HG03342 (cell line): ENCODE measurements at regions not wholly inside any gene's neighbourhood (a gene's known extent, or its start where the extent isn't known, plus 50 kb on each side); places are given as distances from the start of the nearest gene placed in this dataset.
A peak's percentile ranks its signal among the peaks of the same experiment; 100 is the strongest.
"Not testable (repeated sequence)": the region's sequence is repeated elsewhere in the genome, so short reads cannot be mapped to it uniquely, and the experiment has no call there.

ENCODE experiments used
- ATAC-seq: cut with Tn5 transposase; IDR thresholded peaks from one replicate; pipeline ENCODE4 v1.9.1; 2021; ENCODE audit warnings: mild to moderate bottlenecking, moderate library complexity; ENCODE audit not compliant: unreplicated experiment

DNA sequence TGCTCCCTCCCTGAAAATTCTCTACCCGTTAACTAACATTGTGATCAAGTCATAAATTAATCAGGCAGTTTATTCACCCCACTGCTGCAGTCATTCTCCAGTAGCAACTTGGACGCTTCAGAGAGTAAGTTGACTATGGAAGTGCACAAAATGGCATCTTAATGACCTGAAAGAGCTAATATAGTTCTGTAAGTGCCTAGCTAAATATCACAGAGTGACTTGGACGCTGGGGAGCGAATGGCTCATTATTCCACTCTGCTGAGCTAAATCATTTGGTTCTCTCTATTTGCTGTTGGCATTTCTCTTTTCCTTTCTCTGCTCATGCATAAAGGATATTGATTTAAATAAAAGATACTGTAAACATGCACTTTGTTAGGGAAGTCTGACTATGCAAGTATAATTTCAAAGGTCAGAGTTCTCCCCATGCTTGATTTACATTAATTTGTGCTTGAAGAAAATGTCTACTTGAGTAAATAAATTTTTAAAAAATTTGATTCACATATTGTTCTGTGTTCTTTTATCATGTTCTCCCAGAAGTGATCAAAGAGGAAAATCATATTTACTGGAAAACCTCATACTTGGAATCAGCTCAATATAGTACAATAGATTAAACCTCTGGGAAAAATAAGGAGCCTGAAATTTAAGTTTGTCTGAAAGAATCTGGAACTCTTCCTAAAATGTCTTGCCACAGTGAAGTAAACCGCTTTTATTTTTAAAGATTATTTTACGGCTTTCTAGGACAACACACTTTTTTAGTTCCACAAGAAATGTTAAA is 169.5 kb upstream of the HAPLN1 start:
- ATAC-seq = no peak

DNA sequence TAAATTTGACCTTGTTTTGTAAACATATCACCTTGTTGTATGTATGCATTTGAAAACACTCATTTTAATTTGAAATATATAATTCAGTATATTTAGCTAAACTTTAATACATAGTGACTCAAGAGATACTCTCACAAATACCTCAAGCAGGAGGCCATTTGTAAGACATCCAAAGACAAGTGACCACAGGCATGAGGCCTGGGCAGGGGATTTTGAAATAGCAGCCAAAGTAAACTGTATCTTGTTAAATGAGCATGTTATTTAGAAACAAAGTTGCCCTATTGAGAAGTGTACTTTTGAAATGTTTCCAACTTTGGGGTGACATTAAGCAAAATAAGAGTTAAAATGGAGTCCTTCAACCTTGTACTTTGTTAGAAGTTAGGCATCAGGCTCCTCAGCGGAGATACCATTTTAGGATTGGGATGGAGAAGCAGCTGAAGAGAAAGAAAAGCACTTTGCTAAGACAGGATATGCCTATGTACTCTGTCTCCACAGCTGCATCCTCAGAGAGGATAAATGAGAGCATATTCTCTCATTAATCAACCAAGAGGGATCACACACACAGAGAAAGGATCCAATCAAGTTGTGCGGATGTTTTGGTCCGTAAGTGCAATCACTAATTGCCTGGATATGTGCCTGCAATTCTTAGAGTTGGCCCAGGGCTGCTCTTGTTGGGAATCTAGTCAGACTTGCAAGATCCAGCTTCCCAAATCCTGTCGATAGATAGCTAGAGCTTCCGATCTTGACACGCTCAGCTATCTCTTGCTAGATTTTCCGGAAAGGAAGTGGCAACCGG is 157.5 kb upstream of the HAPLN1 start:
- ATAC-seq = no peak

DNA sequence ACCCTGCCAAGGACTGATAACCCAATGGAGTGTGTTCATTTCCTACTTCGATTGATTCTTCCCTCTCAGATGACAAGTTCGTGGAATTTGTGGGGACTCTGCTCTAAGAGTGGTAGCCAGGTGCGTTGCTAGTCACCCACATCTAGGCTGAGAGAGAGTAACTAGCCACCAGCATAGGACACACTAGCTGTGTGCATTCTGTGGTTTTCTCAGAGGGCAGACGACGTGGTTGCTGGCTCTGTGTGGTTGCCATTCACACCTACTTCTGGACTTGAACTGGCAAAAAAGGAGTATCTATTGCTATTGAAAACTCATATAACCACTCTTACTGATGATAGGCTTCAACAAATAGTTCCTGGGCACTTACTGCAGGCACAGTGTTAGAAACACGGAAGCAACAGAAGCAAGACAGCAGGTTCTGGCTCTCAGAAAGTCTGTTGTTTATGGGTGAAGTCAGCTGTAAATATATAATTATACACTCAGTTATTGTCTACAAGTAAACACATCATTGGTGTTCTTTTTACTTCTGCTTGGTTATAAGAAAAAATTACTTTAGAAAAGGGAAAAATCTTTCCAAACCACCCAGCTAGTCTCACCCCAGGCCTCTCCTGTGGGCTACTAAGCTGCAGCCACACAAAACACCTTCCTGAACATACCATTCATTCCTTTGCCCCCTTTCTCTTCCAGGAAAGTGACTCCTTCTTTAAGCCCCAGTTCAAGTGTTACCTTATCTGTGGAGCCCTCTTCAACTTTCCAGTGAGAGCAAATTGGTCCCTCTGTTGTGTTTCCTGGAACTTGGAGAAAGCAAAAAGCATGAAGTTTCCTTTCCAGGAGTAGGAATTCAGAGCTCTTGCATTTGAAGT is 151.1 kb upstream of the HAPLN1 start:
- no peak for ATAC-seq

DNA sequence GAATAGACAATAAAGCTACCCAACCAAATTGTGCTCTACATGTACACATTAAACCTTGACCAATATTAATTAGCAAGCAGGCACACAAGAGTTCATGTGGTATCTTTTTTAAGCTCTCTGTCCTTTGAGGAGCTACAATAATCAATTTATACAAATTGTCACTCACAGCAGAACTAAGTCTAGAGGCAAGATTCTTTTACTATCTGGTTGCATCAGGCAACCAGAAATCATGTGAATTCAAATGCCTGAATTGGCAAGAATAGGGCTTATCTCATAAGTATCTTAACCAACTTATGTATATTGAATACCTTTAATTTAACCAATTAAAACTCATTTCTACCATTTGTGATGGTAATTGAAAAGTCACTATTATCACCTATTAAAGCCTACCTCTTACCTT is 145.5 kb upstream of the HAPLN1 start:
- no peak for ATAC-seq

DNA sequence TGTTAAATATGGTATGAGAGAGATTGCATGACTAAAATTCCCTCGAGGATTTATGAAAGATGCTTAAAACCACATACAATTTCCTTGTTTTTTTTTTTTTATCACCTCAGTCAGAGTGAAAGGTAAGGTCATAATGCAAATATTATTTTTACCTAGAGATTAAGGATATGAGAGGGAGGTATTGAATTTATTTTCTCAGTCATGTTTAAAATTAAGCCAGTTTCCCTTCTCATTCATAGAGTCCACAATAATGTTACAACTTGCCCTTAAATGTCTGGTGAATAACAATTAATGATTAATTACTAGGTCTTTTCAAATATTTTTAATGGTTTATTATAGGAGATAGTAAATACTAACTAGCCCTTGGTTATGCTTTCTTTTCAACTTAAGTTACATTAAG is 144.9 kb upstream of the HAPLN1 start:
- no peak for ATAC-seq

DNA sequence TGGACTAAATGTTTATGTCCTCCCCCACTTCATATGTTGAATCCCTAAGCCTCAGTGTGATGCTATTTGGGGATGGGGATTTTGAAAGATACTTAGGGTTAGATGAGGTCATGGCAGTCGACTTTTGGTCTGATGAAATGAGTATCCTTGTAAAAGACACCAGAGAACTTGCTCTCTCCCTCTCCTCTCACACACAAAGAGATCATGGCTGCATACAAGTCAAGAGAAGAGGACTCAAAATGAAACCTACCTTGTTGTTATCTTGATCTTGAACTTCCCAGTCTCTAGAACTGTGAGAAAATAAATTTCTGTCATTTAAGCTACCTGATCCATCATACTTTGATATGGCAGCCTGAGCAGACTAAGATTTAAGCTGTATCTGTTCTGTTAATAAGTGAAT is 144.0 kb upstream of the HAPLN1 start:
- ATAC-seq = no peak

DNA sequence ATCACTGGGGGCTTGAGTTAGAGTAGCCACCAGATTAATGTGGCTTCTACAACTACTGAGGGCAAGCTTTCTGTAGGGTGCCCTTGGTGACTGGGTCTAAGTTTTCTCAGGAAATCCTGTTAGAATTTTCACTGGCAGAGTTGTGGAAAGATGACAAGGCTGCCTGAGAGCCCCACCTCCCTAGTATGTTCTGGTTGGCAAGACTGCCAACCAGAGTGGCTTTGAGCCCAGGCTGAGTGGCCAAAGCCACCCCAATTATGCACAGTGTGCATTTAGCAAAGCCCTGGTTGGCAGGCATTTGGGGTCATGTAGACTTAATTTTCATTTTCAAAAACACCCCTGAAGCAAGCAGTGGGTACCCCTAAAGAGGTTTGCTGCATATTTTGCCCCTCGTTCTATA is 136.7 kb upstream of the HAPLN1 start:
- no peak for ATAC-seq

DNA sequence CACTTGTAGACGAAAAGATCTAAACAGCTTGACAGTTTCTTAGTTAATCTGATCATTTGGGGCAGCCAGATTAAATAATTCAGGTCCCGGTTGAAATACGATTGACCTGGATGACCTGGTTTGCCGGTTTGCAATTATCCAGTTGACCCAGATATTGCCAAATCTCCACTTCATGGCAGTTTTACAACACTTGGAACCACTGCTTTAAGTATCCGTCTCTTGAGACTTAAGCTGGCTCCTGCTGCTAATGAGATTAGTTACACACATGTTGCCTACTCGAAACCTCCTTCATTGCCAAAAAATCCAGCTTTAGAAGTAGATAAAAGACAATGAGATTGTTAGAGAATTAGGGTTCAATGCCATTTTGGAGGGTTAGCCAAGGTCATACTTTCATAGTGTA is 136.2 kb upstream of the HAPLN1 start:
- ATAC-seq = no peak

DNA sequence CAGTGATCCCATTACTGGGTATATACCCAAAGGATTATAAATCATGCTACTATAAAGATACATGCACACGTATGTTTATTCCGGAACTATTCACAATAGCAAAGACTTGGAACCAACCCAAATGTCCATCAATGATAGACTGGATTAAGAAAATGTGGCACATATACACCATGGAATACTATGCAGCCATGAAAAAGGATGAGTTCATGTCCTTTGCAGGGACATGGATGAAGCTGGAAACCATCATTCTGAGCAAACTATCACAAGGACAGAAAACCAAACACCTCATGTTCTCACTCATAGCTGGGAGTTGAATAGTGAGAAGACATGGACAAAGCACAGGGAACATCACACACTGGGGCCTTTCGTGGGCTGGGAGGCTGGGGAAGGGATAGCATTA is 129.8 kb upstream of the HAPLN1 start:
- not testable (repeated sequence) for ATAC-seq

DNA sequence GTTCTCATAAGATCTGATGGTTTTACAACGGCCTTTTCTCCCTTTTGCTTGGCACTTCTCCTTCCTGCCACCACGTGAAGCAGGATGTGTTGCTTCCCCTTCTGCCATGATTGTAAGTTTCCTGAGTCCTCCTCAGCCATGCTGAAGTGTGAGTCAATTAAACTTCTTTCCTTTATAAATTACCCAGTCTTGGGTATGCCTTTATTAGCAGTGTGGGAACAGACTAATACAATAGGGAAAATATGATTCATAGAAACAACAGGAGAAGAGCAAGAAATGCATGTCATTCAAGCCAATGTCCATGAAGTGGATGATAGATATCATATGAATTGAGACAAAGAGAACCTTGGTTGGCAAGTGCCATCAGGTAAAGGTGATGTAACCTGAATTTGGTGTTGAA is 128.3 kb upstream of the HAPLN1 start:
- ATAC-seq = no peak

DNA sequence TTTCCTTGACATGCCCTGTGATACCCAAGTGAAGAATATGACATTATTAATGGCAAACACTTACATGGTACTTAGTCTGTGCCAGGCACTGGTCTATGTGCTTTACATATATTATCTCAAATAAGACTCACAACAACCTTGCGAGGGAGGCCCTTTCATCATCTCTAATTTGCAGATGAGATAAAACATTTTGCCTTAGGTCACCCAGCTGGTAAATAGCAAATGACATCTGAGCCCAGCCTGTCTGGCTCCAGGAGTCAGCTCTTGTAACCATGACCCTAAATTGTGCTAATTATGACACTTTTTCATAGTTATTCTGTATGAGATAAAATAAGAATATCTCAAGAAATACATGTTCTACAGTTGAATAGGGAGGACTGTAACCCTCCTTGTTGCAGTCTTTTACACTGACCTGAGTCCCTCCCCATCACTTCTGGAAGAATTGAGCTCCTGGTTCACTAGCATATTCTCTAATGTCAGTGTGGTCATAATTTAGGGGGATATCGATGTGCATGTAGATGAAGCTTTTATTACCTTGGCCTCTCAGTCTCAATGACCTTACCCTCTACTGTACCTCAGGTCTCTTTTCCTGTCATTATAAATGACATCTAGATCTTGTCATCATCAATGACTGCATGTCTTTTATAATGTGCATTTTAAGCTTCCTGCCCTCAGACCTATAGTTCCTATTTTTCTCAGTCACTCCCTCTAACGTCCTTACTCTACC is 126.1 kb upstream of the HAPLN1 start:
- ATAC-seq = no peak

DNA sequence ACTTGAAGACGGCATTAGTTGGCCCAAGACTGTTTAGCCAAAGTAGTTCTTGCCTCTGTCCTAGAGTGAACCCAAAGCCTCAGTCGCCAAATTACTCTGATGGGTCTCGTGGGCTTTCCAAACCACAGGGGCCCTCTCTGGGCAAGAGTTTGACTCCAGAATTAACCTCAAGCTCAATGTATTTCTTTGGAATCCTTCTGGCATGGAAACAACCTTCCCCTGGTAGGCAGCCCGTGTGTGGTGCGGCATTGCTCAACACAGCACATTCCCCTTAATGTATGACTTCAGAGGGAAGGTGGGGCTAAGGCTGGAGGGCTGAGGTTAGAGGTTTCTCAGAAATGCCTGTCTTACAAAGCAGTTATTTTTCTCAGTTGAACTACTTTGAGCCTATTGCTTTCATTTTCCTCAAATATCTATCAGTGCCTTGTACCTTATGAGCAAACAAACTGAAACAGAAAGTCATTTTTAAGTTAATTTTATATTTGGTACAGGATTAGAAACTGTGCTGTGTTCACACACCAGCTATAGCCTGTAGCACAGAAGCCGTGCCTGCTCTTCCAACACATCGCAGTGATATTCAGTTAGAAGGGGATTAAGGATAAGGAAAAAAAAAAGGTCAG is 123.9 kb upstream of the HAPLN1 start:
- peak; percentile 98 for ATAC-seq

DNA sequence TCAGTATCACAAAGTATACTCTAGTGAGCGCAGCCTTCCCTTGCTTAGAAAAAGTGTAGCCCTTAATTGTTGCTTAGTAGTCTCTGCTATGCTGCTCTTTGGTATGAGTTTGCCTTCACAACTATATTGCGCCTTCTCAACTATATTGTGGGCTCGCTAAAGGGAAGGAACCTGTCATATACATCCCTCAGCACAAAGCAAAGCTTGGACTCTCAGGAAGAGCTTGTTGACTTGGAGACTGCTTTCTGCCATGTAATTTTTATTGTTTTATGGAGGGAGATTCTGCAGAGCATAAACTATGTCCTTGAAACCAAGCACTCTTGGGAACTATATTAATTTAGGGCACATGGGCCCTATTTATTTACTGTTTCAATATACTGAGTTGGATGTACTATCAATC is 119.1 kb upstream of the HAPLN1 start:
- ATAC-seq = no peak

DNA sequence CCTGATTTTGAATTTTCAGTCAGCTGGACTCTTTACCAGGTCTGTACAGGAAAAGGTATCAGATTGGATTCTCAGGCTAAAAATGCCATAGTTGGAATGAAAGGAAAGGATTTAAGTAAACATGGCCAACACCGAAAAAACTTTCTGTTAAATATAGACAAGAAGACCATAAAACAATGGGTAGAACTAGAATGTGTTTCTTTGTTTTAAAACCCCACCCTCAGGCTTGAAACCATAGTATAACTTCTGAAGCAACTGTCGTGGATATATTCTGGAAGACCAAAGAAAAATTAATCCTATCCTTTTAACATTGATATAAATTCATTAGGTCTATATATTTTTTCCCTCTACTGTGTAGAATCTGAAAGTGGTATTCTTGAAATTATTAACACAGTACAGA is 118.6 kb upstream of the HAPLN1 start:
- no peak for ATAC-seq

DNA sequence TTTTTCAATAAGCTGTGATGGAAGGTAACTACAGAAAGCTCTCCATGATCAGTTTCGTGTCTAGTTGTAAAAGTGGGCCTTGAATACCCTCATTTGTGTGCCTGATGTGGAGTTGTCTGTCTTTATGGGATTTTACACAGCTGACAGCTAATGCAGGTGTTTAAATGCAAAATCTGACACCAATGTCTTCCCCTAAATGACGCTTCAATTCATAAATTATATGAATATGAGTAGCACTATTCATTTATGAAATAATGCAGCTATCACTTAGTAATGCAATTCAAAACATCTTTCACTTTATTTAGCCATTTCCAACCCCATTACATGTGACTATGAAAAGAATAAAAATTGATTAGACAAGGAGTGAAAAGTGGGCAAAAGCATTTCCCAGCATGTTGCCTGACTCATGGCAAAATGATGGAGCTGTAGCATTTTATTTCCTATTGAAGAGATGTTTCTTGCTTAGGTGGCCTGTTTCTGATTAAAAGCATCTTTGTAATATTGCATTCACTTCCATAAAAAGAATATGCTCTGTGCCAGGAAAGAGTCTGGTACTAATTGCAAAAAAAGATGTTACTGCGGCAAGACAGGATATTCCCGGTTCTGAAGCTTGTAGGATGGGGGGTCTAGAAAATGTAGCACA is 116.7 kb upstream of the HAPLN1 start:
- ATAC-seq = no peak

DNA sequence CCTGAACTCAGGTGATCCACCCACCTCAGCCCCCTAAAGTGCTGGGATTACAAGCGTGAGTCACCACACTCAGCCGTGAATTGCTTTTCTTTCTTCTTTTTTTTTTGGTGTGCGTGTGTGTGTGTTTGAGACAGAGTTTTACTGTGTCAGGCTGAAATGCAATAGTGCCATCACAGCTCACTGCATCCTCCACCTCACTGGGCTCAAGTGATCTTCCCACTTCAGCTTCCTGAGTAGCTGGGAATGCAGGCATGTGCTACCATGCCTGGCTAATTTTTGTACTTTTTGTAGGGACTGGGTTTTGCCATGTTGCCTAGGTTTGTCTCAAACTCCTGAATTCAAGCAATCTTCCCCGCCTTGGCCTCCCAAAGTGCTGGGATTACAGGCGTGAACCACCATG is 113.7 kb upstream of the HAPLN1 start:
- no peak for ATAC-seq

DNA sequence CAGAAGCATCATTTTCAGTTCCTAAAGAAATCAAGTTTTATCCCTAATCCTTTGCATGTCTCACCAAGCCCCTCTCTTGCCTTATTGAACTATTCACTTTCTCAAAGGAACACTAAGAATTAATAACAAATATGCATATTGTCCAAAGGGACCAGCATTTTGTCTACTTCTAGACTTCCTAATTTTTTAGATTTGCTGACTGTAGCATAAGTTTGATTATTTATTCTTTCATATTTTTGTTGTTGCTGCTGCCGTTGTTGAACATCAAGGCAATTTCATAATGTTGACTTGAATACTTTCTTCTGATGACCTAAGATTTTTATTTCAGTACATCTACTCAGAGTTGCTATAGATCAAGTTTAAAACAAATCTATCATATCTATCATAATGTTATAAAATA is 111.2 kb upstream of the HAPLN1 start:
- no peak for ATAC-seq

DNA sequence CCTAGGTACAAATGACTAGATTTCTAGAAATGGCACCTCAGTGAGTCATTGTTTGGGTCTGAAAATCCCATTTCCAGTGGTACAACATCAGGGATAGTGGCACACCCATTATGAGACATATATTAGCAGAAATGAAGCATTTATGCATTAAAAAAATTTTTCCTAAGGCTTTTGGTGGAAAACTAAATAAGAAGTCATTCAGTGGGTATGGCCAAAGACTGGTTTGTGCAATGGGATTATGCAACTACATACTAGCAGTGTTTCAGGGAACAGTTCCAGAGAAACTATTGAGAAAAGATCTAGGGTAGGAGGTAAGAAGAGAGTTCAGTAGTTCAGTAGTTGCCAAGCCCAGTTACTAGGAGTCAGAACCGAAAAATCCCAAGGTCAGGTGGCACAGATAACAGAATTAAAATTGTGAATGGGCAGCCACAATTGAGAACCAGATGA is 106.5 kb upstream of the HAPLN1 start:
- ATAC-seq = no peak

DNA sequence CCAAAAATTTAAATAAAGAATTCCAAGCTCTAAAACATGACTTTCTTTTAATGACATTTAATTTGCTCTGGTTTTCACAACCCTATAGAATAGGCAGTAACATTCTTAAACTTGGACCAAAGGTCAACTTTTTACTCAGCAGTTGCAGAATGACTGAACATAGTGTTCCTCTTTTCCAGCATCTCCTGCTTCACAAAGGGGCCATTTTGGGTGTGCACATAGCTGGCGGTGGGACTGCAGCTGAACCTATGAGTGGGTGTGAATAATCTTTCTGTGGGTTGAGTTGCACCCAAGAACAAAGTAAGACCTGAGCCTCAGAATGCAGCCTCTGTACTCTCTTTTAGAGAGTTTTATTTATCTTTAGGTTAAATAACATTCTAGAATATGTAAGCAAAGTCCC is 96.9 kb upstream of the HAPLN1 start:
- peak; percentile 74 for ATAC-seq

DNA sequence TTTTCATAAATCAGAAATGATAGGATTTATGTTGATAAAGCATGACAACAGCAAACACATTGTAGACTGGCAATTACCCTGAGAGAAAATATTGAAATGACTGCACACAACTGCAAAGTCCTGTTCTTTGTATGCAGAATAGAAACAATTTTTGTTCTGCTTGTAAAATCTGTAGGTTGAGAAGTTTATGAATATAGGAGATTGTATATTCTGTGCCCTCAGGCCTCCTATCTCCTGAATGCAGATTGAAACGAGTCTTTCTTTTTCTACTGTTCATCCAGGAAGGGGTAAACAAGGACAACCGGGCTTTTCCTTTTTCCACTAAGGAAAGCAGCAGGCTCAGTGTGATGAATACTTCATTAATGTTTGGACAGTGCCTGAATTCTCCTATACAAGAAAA is 95.0 kb upstream of the HAPLN1 start:
- ATAC-seq = no peak
